B cell (primary cell): ENCODE measurements at regions not wholly inside any gene's neighbourhood (a gene's known extent, or its start where the extent isn't known, plus 50 kb on each side); places are given as distances from the start of the nearest gene placed in this dataset.

Experiments
- EZH2 ChIP-seq: IDR thresholded peaks from 2 replicates; pipeline ENCODE4 v1.6.1; 2012; ENCODE audit warnings: borderline replicate concordance, low read depth, mild to moderate bottlenecking, moderate library complexity, low read length; ENCODE audit not compliant: insufficient read depth, poor library complexity, severe bottlenecking
- TF ChIP-seq, protein P1 (sequence below): fragments of 200-600 bp; IDR thresholded peaks from one replicate; pipeline ENCODE4 v1.8.0; 2022; ENCODE audit warnings: antibody characterized with exemption, mild to moderate bottlenecking

DNA sequence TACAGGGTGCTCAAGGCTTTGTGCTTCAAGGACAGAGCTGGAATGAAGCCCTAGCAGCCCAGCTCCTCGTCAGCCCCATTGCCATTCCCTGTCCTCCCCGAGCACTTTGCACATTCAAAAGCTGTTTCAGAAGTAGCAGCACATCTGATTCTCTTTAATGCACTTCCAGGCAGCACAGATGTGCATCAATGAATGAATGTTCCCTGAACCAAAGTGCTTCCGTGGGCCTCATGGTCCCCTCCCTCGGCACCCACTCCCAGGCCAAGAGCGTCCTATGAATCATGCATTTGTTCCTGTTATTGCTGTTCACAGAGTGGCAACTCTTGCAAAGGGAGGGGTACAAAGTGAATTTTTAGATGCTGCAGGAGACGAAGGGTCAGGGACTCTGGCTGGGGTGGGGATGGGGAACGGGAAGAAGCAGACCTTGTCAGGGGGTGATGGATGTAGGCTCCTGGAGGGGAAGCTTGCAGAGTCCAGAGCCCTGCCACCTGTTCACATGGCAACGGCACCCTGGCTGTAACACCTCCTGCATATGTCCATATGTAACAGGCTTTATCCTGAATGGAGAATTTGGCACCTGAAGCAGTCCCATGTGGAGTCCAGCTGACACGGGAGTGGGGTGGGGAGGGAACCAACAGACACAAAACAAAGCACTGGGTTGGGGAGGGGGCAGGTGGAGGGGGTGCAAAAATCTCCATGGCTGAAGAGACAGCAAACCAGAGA lies 62.2 kb upstream of the BAIAP2L1 start:
- TF ChIP-seq, protein P1, sequence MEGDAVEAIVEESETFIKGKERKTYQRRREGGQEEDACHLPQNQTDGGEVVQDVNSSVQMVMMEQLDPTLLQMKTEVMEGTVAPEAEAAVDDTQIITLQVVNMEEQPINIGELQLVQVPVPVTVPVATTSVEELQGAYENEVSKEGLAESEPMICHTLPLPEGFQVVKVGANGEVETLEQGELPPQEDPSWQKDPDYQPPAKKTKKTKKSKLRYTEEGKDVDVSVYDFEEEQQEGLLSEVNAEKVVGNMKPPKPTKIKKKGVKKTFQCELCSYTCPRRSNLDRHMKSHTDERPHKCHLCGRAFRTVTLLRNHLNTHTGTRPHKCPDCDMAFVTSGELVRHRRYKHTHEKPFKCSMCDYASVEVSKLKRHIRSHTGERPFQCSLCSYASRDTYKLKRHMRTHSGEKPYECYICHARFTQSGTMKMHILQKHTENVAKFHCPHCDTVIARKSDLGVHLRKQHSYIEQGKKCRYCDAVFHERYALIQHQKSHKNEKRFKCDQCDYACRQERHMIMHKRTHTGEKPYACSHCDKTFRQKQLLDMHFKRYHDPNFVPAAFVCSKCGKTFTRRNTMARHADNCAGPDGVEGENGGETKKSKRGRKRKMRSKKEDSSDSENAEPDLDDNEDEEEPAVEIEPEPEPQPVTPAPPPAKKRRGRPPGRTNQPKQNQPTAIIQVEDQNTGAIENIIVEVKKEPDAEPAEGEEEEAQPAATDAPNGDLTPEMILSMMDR = no peak
- TF ChIP-seq EZH2 = no peak
